ENCODE measurements at regions not wholly inside any gene's neighbourhood (a gene's known extent, or its start where the extent isn't known, plus 50 kb on each side); places are given as distances from the start of the nearest gene placed in this dataset.

DNA sequence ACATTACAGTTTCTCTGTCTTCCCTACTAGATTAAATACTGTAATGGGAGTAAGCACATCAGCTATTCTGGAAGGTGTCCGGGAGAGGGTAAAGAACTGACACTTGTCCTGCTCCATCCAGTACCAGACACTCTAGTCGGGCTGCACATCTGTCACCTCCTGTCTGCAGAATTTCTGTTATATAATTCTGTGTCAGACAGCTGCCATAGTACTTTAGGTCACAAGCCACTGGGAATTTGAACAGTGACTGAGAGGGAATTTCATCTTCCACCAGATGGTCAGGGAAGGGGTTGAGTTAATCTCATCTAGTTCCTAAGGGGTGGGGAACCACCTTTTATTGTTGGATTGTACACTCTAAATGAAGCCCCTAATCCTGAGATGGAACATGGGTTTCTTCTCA, 58.6 kb upstream of the NUDT7 start:
- Histone ChIP-seq H3K27me3 (no peaks in the 10 kb centered on the region), H3K36me3 (no peaks in the 10 kb centered on the region), H3K4me3 (no peak overlapping the region), H3K27ac (no peak overlapping the region), H3K9me3 (no peaks in the 10 kb centered on the region), H3K4me1 (no peaks in the 10 kb centered on the region)
- DNase-seq, result no peak
- no peak for TF ChIP-seq POLR2A (IDR thresholded peaks at IDR 0.05)
- TF ChIP-seq, protein P1, sequence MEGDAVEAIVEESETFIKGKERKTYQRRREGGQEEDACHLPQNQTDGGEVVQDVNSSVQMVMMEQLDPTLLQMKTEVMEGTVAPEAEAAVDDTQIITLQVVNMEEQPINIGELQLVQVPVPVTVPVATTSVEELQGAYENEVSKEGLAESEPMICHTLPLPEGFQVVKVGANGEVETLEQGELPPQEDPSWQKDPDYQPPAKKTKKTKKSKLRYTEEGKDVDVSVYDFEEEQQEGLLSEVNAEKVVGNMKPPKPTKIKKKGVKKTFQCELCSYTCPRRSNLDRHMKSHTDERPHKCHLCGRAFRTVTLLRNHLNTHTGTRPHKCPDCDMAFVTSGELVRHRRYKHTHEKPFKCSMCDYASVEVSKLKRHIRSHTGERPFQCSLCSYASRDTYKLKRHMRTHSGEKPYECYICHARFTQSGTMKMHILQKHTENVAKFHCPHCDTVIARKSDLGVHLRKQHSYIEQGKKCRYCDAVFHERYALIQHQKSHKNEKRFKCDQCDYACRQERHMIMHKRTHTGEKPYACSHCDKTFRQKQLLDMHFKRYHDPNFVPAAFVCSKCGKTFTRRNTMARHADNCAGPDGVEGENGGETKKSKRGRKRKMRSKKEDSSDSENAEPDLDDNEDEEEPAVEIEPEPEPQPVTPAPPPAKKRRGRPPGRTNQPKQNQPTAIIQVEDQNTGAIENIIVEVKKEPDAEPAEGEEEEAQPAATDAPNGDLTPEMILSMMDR (IDR thresholded peaks at IDR 0.05), result no peak

DNA sequence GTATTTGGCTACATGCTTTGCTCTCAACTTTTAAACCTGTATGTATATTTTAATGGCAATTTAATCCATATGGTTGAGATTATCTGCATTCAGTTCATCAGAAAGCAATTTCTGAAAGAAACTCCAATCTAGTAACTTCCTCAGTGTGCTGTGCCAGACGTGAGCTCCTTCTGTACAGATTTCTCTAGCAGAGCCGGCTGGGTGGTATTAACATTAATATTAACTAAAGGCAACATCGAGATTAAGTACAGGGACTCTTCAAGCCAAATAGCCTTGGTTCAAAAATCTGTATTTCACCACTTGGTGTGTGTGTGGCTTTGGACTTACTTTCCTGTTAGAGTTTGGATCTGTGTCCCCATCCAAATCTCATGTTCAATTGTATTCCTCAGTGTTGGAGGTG, 55.5 kb upstream of the NUDT7 start:
- no peaks in the 10 kb centered on the region for H3K27me3 ChIP-seq

DNA sequence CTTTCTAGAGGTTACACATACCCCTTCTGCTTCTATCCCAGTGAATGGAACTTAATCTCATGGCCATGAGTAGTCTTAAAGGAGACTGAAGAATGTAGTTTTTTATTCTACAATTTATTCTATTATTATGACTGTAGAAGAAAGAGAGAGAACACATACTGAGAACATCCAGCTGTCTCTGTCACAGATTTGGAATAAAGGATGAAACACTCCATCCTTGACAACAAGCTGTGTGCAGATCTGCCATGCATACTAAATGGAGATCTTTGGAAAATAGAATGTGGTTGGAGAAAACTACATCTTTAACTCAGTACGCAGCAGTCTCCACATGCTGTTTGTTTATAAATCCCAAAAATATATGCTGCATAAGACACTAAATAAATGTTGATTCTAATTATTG, 54.1 kb upstream of the NUDT7 start:
- Histone ChIP-seq H3K4me1 (no peaks in the 10 kb centered on the region), H3K27ac (no peak overlapping the region), H3K27me3 (no peaks in the 10 kb centered on the region), H3K9me3 (no peaks in the 10 kb centered on the region), H3K4me3 (no peak overlapping the region), H3K36me3 (no peaks in the 10 kb centered on the region)
- no peak for TF ChIP-seq POLR2A (IDR thresholded peaks at IDR 0.05)
- TF ChIP-seq, protein P1 (IDR thresholded peaks at IDR 0.05), result no peak
- no peak for DNase-seq

More for the DNA sequence above, 55.5 kb upstream of the NUDT7 start:
- Histone ChIP-seq H3K4me1 (no peaks in the 10 kb centered on the region), H3K27ac (no peak overlapping the region), H3K9me3 (no peaks in the 10 kb centered on the region), H3K36me3 (no peaks in the 10 kb centered on the region), H3K4me3 (no peak overlapping the region)
- TF ChIP-seq, protein P1 (IDR thresholded peaks at IDR 0.05), result no peak
- TF ChIP-seq POLR2A (IDR thresholded peaks at IDR 0.05), result no peak
- DNase-seq, result no peak

DNA sequence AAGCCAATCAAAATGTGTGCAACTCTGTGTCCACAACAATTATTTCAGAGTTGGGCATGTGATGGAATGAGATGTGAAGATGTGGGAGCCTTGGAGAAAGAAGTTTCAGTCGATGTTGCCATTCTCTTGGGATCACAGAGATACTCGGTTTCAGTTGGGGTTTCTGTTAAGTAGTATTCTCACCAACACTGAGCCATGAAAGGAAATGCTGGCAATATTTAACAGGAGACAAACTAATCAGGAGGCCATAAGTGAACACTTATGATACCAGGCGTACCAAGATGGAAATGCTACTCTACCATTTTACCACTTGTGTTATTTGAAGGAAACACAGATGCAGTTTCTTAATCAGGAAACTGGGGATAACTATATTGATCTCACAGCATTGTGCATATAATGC, 53.3 kb upstream of the NUDT7 start:
- Histone ChIP-seq H3K9me3 (no peaks in the 10 kb centered on the region), H3K36me3 (no peaks in the 10 kb centered on the region), H3K4me1 (no peaks in the 10 kb centered on the region), H3K4me3 (no peak overlapping the region), H3K27ac (no peak overlapping the region), H3K27me3 (no peaks in the 10 kb centered on the region)
- TF ChIP-seq, protein P1 (IDR thresholded peaks at IDR 0.05), result no peak
- no peak for TF ChIP-seq POLR2A (IDR thresholded peaks at IDR 0.05)
- DNase-seq, result no peak

All from Peyer's patch (tissue), 4 donors.